ENCODE measurements at regions not wholly inside any gene's neighbourhood (a gene's known extent, or its start where the extent isn't known, plus 50 kb on each side); places are given as distances from the start of the nearest gene placed in this dataset.
"Not testable (repeated sequence)": the region's sequence is repeated elsewhere in the genome, so short reads cannot be mapped to it uniquely, and the experiment has no call there.

DNA sequence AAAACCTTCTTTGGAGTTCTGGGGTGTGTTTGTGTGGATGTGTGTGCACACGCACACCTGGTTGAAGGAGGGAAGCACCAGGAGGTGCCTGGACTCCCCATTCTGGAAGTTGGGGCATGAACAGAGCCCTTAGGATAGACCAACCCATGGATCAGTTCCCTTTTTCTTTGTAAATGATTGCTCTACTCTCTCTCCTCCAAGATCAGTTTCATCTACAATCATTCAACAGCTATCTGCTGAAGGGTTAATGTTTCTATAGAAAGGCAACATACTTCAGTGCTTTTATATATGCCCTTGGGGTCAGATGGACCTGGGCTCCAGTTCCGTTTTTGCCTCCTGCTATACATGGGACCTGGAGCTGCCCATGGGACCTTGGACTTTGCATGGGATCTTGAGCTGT lies 352.1 kb upstream of the CFAP20DC start:
- no peak for DNase-seq

DNA sequence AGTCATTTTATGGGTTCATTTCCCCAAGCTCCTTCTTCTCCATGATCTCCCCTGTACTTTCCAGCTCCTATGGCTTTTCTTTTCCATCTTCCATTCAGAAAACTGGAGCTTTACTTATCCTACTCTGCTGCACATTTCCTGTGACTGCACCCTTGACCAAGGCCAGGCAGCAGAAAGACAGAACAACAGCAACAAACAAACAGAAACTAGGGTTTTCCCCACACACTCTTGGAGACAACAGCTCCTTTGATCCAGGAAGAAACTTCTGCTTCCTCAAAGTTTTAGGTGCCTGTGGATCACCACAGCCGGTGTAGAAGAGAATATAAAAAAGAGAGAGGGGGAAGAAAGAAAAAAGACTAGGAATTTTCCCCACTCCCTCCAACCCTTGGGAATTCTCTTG lies 342.3 kb upstream of the CFAP20DC start:
- DNase-seq, result no peak

GRCh38 chr3:59391131-59391530 lies 341.3 kb upstream of the CFAP20DC start:
- no peak for DNase-seq

DNA sequence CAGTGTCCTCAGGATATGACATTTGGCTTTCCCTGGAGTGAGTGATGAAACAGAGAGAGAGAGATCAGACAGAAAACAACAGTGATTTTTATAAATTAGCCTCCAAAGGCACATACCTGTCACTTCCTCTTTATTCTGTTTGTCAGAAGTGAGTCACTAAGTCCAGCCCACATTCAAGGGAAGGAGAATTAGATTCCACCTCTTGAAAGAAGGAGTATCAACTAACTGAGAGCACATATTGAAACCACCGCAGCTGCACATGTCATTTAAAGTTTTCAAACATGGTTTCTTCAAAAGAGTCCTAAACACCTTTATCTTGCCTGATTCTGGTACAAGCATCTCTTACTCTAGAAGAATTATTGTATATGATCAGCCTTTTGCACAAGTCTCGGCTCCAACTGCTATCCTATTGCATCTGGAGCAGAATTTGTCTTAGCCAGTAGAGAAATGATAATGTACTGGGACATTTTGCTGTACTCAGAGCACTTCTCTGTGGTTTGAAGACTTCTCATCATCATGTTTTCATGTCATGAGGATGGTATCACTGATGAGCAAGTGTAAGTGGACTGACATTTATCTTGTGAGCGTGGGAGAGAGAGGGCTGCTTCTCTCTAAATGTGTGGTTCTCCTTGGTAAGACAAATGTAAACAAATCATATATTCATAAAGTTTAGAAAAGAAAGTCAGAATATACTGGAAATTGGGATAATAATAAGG lies 338.9 kb upstream of the CFAP20DC start:
- no peak for DNase-seq

DNA sequence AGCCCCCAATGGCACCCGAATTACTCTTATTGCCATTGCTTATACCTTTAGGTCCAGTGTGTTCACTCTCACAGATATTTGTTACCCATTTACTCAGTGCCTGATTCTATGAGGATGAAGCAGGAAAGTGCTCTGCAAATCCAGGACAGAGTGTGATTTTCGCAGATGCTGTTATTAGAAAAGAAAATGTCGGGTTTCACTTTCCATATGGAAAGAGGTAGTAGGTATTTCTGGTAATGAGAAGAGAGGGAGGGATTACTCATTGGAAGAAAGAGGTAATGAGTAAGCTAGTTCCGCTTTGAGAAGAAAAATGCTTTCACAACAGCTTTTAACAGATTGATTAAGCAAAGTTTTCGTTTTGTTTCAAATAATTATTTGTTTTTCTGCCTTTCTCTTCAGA lies 336.3 kb upstream of the CFAP20DC start:
- no peak for DNase-seq

- no peak for DNase-seq
Observed at GRCh38 chr3:59385547-59385946, 335.7 kb upstream of the CFAP20DC start.

DNA sequence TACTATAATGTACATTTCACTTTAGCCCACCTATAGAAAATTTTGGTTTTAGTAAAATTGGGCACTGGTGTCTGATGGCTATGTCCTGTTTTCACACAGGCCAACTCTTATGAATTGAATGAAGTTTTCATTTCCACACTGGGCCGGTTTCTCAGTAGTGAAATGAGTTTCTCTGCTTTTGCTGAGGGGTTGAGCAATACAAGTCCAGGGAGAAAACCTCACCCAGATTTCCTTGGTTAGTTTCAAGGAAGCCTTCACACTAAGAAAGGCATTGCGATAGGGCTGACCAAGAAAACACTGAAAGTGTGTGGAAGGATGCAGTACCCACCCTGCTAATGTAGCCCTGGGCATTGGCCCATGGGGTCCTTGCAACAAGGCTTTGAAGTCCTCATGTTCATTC lies 331.5 kb upstream of the CFAP20DC start:
- no peak for DNase-seq

- no peak for DNase-seq
Observed at GRCh38 chr3:59380146-59380545, 330.3 kb upstream of the CFAP20DC start.

DNA sequence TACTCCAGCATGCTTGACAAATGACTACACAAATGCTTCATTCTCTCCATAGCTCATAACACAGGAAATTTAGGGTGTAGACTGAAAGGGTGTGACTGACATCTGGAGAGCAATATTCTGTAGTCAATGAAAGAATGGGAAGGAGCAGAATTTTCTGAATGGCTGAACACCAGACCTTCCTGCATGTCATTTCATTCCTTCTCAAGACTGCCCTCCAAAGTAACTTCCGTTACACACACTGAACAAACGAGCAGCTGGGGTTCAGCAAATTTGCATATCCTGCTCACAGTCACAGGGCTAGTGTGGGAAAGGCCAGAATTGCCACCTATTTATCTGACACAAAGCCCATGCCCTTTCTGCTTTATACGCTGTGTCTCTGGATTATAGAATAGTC lies 325.0 kb upstream of the CFAP20DC start:
- DNase-seq, result no peak

GRCh38 chr3:59374091-59374817 lies 324.4 kb upstream of the CFAP20DC start:
- DNase-seq, result no peak

GRCh38 chr3:59372346-59372745 lies 322.5 kb upstream of the CFAP20DC start:
- no peak for DNase-seq

DNA sequence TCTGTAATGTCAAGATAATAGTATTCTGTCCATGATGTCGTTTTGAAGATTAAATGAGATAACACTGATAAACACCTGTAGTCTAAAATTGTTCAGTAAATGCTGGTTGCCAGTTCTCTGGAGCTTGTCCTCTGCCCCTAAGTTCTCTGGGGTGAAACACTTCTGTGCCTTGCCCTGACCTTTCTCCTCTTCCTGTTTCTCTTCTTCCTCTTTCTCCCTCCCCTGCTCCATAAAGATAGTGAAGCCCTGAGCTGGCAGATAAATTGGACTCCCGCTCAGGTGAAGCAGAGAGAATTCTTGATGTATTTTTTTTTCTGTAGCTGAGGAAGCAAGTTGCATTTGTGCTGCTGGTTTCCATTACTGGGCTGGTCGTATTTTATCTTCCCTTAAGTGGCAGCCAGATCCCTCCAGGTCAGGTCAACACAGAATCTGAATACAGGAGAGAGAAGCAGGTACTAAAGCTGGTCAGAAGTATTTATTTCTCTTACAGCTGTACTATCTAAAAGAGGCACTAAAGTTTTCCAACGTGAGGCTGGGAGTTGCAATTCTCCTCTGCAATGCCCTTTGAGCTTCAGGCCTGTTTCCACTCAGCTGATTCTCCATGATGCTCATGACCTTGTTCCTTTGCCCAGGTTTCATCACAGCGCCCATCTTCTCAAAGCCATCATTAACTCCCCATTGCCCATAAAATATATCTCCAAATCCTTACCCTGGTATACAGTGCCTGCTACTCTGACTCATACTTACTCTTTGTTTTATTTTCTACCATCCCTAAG lies 319.3 kb upstream of the CFAP20DC start:
- no peak for DNase-seq

GRCh38 chr3:59367150-59367549 lies 317.3 kb upstream of the CFAP20DC start:
- no peak for DNase-seq

DNA sequence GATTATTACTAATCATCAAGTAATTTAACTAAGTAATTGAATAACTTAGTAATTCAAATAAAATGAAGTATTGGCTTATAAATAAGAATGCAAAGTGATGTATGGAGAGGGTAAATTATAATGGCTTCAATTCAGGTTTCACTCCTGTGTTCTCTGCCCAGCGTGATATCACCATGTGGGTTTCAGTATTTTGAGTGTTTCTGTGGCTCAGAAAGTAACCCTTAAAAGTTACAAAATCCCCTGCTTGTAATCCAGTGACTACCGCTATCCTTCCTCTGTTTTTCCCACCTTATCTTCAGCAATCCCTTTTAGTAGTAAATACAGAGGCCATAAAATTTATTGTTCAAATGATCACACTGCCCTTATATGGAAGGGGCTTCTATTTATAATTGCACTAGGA lies 316.4 kb upstream of the CFAP20DC start:
- no peak for DNase-seq

DNA sequence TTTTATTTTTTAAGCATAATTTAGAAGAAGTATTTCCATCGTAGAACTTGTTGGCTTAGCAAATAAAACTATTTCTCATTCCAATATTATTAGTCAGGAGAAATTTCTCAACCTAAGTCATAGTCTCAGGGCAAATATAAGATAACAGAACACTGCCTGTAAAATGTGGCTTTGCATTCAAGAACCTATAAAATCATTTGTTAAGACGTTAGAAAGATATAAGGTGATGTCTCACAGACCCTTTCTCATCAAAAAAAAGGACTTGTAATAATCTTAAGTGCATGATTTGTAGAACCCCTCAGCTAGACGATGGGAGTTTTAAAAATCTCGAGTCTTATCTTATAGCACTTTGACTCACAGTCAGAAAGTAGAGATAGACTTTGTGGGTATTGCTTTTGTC lies 314.7 kb upstream of the CFAP20DC start:
- DNase-seq, result no peak

DNA sequence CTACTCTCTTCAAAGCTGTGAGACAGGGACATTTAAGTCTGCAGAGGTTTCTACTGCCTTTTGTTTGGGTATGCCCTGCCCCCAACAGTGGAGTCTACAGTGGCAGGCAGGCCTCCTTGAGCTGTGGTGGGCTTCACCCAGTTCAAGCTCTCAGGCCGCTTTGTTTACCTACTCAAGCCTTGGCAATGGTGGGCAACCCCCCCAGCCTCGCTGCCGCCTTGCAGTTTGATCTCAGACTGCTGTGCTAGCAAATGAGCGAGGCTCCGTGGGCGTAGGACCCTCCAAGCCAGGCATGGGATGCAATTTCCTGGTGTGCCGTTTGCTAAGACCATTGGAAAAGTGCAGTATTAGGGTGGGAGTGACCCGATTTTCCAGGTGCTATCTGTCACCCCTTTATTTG lies 310.5 kb upstream of the CFAP20DC start:
- DNase-seq, result not testable (repeated sequence)

GRCh38 chr3:59341459-59341858 lies 291.6 kb upstream of the CFAP20DC start:
- no peak for DNase-seq

GRCh38 chr3:59339818-59340217 lies 290.0 kb upstream of the CFAP20DC start:
- no peak for DNase-seq

DNA sequence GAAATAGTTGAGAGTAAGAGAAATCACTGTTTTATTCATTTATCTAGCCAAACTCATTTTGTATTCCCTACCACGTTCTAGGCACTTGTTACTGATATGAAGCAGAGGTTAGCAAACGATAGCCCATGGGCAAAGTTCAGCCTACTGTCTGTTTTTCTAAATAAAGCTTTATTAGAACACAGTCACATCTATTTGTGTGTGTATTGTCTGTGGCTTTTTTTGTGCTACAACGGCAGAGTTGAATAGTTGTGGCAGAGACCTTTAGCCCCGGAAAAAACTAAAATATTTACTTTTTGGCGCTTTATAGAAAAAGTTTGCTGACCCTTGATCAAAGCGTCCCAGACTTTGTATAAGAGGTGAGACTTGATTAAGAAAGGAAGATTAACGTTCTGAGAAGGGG lies 289.1 kb upstream of the CFAP20DC start:
- no peak for DNase-seq

- DNase-seq, result no peak
Observed at GRCh38 chr3:59335338-59335737, 285.5 kb upstream of the CFAP20DC start.

GRCh38 chr3:59334585-59334984 lies 284.8 kb upstream of the CFAP20DC start:
- no peak for DNase-seq

- no peak for DNase-seq
Observed at GRCh38 chr3:59327376-59327808, 277.6 kb upstream of the CFAP20DC start.

DNA sequence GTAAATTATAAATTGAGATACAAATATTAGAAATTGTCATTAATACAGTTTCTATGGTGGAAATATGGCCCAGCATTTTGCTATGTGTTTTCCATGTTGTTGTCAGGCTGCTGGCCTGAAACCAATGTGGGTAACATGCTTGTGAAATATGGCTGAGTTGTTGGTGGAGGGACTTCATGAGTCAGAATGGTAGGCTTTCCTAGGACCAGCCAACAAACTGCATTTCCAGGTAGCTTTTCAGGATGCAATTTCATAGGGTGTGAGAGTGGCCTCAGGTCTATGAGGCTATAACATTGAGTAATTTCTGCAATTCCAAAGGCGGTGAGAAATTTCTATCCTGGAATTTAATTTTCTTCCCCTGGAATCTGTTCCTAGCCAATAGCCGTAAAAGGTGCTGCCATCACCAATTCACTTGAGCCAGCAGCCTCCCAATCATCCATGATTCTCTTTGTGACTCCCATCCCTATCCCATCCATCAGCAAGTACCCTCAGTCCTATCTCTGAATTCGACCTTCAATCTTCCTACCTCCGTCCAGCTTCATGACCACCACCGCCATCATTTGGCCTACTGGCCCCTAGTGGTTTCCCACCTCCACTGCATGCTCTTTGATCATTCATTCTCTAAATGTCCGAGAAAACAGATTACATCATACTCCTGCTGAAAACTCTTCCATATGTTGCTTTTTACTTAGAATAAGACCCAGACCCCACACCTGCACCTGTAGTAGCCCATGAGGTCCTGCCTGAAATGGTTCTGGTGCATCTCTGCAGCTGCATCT lies 276.6 kb upstream of the CFAP20DC start:
- no peak for DNase-seq

Measured in NCI-H187 treated with DMSO at 0.1 percent for 48 hours (cell line).